Femur (tissue), 1 donor: ENCODE measurements at regions not wholly inside any gene's neighbourhood (a gene's known extent, or its start where the extent isn't known, plus 50 kb on each side); places are given as distances from the start of the nearest gene placed in this dataset.

ENCODE experiments used
- DNase-seq: peaks from one replicate; pipeline ENCODE4 v3.0.0-alpha.2; 2017

GRCh38 chr12:78797196-78797931, 67.2 kb upstream of the SYT1 start:
- DNase-seq: no peak

- no peak for DNase-seq
Observed at GRCh38 chr12:78799649-78800048, 64.9 kb upstream of the SYT1 start.

GRCh38 chr12:78802593-78802992, 62.0 kb upstream of the SYT1 start:
- DNase-seq: no peak

- DNase-seq: no peak
Observed at GRCh38 chr12:78804262-78804661, 60.3 kb upstream of the SYT1 start.
